ENCODE measurements at regions not wholly inside any gene's neighbourhood (a gene's known extent, or its start where the extent isn't known, plus 50 kb on each side); places are given as distances from the start of the nearest gene placed in this dataset.

- TF ChIP-seq, protein P1, sequence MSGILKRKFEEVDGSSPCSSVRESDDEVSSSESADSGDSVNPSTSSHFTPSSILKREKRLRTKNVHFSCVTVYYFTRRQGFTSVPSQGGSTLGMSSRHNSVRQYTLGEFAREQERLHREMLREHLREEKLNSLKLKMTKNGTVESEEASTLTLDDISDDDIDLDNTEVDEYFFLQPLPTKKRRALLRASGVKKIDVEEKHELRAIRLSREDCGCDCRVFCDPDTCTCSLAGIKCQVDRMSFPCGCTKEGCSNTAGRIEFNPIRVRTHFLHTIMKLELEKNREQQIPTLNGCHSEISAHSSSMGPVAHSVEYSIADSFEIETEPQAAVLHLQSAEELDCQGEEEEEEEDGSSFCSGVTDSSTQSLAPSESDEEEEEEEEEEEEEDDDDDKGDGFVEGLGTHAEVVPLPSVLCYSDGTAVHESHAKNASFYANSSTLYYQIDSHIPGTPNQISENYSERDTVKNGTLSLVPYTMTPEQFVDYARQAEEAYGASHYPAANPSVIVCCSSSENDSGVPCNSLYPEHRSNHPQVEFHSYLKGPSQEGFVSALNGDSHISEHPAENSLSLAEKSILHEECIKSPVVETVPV (CRISPR knock-in tag; IDR thresholded peaks at IDR 0.05) = no peak
- TF ChIP-seq CSDC2 (CRISPR knock-in tag; IDR thresholded peaks at IDR 0.05) = no peak
- no peak for TF ChIP-seq ZNF565 (CRISPR knock-in tag; conservative IDR thresholded peaks at IDR 0.05; ENCODE audit: low read depth)
- TF ChIP-seq ZFP3 (CRISPR knock-in tag; IDR thresholded peaks at IDR 0.05) = no peak
- no peak for TF ChIP-seq ISL1 (CRISPR knock-in tag; IDR thresholded peaks at IDR 0.05)
- TF ChIP-seq CREB5 (CRISPR knock-in tag; IDR thresholded peaks at IDR 0.05; ENCODE audit: low read depth) = no peak
- TF ChIP-seq, protein P2, sequence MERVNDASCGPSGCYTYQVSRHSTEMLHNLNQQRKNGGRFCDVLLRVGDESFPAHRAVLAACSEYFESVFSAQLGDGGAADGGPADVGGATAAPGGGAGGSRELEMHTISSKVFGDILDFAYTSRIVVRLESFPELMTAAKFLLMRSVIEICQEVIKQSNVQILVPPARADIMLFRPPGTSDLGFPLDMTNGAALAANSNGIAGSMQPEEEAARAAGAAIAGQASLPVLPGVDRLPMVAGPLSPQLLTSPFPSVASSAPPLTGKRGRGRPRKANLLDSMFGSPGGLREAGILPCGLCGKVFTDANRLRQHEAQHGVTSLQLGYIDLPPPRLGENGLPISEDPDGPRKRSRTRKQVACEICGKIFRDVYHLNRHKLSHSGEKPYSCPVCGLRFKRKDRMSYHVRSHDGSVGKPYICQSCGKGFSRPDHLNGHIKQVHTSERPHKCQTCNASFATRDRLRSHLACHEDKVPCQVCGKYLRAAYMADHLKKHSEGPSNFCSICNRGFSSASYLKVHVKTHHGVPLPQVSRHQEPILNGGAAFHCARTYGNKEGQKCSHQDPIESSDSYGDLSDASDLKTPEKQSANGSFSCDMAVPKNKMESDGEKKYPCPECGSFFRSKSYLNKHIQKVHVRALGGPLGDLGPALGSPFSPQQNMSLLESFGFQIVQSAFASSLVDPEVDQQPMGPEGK (CRISPR knock-in tag; IDR thresholded peaks at IDR 0.05; ENCODE audit: borderline replicate concordance) = no peak
- no peak for TF ChIP-seq BACH2 (CRISPR knock-in tag; IDR thresholded peaks at IDR 0.05; ENCODE audit: borderline replicate concordance)
- no peak for TF ChIP-seq RARB (CRISPR knock-in tag; IDR thresholded peaks at IDR 0.05)
- no peak for TF ChIP-seq TCF4 (CRISPR knock-in tag; IDR thresholded peaks at IDR 0.05; ENCODE audit: borderline replicate concordance)
- TF ChIP-seq ARNTL (CRISPR knock-in tag; IDR thresholded peaks at IDR 0.05; ENCODE audit: borderline replicate concordance, low read depth) = no peak
- TF ChIP-seq ESRRG (CRISPR knock-in tag; IDR thresholded peaks at IDR 0.05) = no peak
- no peak for TF ChIP-seq PPARA (CRISPR knock-in tag; IDR thresholded peaks at IDR 0.05; ENCODE audit: borderline replicate concordance)
- TF ChIP-seq TOX (CRISPR knock-in tag; IDR thresholded peaks at IDR 0.05; ENCODE audit: borderline replicate concordance) = no peak
- TF ChIP-seq SNAI2 (CRISPR knock-in tag; IDR thresholded peaks at IDR 0.05) = no peak
- TF ChIP-seq ZNF70 (CRISPR knock-in tag; IDR thresholded peaks at IDR 0.05) = no peak
- no peak for TF ChIP-seq ZC3H10 (CRISPR knock-in tag; IDR thresholded peaks at IDR 0.05)
- no peak for ATAC-seq
Observed at GRCh38 chr18:77548790-77549420, 299.3 kb downstream of the GALR1 start.

DNA sequence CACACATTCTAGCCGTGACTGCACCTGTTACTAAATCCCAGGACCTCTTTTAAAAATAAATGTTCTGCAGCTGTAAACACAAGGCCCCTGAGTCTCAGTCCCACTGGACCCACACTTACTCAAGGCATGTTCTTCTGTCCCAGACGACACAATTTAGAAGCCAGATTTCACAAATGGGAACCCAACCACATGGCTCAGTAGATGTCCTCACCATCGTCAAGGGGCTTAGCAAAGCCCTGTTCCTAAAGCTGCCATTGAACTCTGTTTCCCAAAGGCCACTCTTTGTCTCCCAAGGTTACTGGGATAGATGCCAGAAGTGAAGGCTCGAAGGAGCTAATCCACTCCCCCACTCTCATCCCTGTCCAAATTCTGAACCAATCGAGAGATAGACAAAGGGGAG lies 301.0 kb downstream of the GALR1 start:
- ATAC-seq = no peak
- TF ChIP-seq ISL1 (CRISPR knock-in tag; IDR thresholded peaks at IDR 0.05) (no peak), PPARA (CRISPR knock-in tag; IDR thresholded peaks at IDR 0.05; ENCODE audit: borderline replicate concordance) (no peak), ARNTL (CRISPR knock-in tag; IDR thresholded peaks at IDR 0.05; ENCODE audit: borderline replicate concordance, low read depth) (no peak), ZFP30 (CRISPR knock-in tag; IDR thresholded peaks at IDR 0.05) (no peak), TOX (CRISPR knock-in tag; IDR thresholded peaks at IDR 0.05; ENCODE audit: borderline replicate concordance) (no peak), ZFP3 (CRISPR knock-in tag; IDR thresholded peaks at IDR 0.05) (no peak), ZNF565 (CRISPR knock-in tag; conservative IDR thresholded peaks at IDR 0.05; ENCODE audit: low read depth) (no peak), SNAI2 (CRISPR knock-in tag; IDR thresholded peaks at IDR 0.05) (no peak), RARB (CRISPR knock-in tag; IDR thresholded peaks at IDR 0.05) (no peak), ZC3H10 (CRISPR knock-in tag; IDR thresholded peaks at IDR 0.05) (no peak), OSR1 (CRISPR knock-in tag; IDR thresholded peaks at IDR 0.05) (no peak), CREB5 (CRISPR knock-in tag; IDR thresholded peaks at IDR 0.05; ENCODE audit: low read depth) (no peak), BACH2 (CRISPR knock-in tag; IDR thresholded peaks at IDR 0.05; ENCODE audit: borderline replicate concordance) (no peak), ZNF70 (CRISPR knock-in tag; IDR thresholded peaks at IDR 0.05) (no peak), ZNF8 (CRISPR knock-in tag; IDR thresholded peaks at IDR 0.05) (no peak), GLIS3 (CRISPR knock-in tag; IDR thresholded peaks at IDR 0.05) (no peak)
- TF ChIP-seq, protein P1 (CRISPR knock-in tag; IDR thresholded peaks at IDR 0.05) = no peak

DNA sequence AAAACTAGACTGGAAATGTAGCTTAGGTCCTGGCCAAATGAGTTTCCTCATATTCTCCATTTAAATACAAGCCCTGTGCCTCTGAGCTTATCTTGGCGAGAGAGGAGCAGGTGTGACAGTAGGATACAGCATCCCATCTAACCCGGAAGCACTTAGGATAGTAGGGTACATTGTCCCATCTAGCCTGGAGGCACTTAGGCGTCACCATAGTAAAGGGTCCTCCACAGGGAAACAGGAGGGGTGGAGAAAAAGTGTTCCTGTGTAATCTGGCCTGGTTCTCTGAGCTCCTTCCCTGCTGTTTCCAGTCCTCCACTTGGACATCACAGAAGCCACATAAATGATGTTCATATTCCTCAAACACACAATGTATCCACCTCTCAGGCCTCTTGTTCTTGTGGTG lies 301.4 kb downstream of the GALR1 start:
- ATAC-seq = no peak
- TF ChIP-seq, protein P1 (CRISPR knock-in tag; IDR thresholded peaks at IDR 0.05) = no peak
- TF ChIP-seq RARB (CRISPR knock-in tag; IDR thresholded peaks at IDR 0.05) (no peak), ESRRG (CRISPR knock-in tag; IDR thresholded peaks at IDR 0.05) (no peak), SNAI2 (CRISPR knock-in tag; IDR thresholded peaks at IDR 0.05) (no peak), TOX (CRISPR knock-in tag; IDR thresholded peaks at IDR 0.05; ENCODE audit: borderline replicate concordance) (no peak), CREB5 (CRISPR knock-in tag; IDR thresholded peaks at IDR 0.05; ENCODE audit: low read depth) (no peak), TCF4 (CRISPR knock-in tag; IDR thresholded peaks at IDR 0.05; ENCODE audit: borderline replicate concordance) (no peak)
- TF ChIP-seq, protein P2 (CRISPR knock-in tag; IDR thresholded peaks at IDR 0.05; ENCODE audit: borderline replicate concordance) = no peak
